BE2C (cell line): ENCODE measurements at regions not wholly inside any gene's neighbourhood (a gene's known extent, or its start where the extent isn't known, plus 50 kb on each side); places are given as distances from the start of the nearest gene placed in this dataset.

Experiments
- DNase-seq: peaks from one replicate; pipeline ENCODE4 v3.0.0-alpha.2; 2020
- H3K27me3 ChIP-seq: fragments of 250-450 bp; sonication (Bioruptor Pico); 2 replicates; pipeline ENCODE4 v1.5.1; 2020; ENCODE audit warnings: mild to moderate bottlenecking
- H3K36me3 ChIP-seq: fragments of 250-450 bp; sonication (Bioruptor Pico); 2 replicates; pipeline ENCODE4 v1.5.1; 2020; ENCODE audit warnings: mild to moderate bottlenecking
- H3K4me1 ChIP-seq: fragments of 250-450 bp; sonication (Bioruptor Pico); 2 replicates; pipeline ENCODE4 v1.5.1; 2020
- H3K4me3 ChIP-seq: 2 replicates; pipeline ENCODE4 v1.5.1; 2011; ENCODE audit warnings: low read depth, low read length
- H3K9me3 ChIP-seq: fragments of 250-450 bp; sonication (Bioruptor Pico); 2 replicates; pipeline ENCODE4 v1.5.1; 2020
- CTCF ChIP-seq: IDR thresholded peaks from 2 replicates; pipeline ENCODE4 v1.5.1; 2012; ENCODE audit warnings: mild to moderate bottlenecking, low read depth, low read length

GRCh38 chr10:124240839-124241291, 147.5 kb upstream of the CHST15 start:
- H3K4me1 ChIP-seq = peaks cover 20% of the 10 kb centered on the region

GRCh38 chr10:124239696-124240095, 146.3 kb upstream of the CHST15 start:
- H3K4me1 ChIP-seq = peaks cover 20% of the 10 kb centered on the region
- no peak for TF ChIP-seq CTCF
- no peak for DNase-seq

More at GRCh38 chr10:124240839-124241291, 147.5 kb upstream of the CHST15 start:
- no peak for TF ChIP-seq CTCF
- Histone ChIP-seq H3K9me3 (no peaks in the 10 kb centered on the region; the same call in 1 of the 2 replicates), H3K36me3 (no peaks in the 10 kb centered on the region), H3K27me3 (no peaks in the 10 kb centered on the region), H3K4me3 (no peak overlapping the region)
- no peak for DNase-seq

GRCh38 chr10:124239134-124239533, 145.7 kb upstream of the CHST15 start:
- H3K4me3 ChIP-seq = no peak overlapping the region
- no peak for TF ChIP-seq CTCF
- no peaks in the 10 kb centered on the region; the same call in 1 of the 2 replicates for H3K9me3 ChIP-seq
- H3K4me1 ChIP-seq = peaks cover 20% of the 10 kb centered on the region
- DNase-seq = no peak
- H3K36me3 ChIP-seq = no peaks in the 10 kb centered on the region
- no peaks in the 10 kb centered on the region for H3K27me3 ChIP-seq

More at GRCh38 chr10:124239696-124240095, 146.3 kb upstream of the CHST15 start:
- Histone ChIP-seq H3K4me3 (no peak overlapping the region), H3K36me3 (no peaks in the 10 kb centered on the region), H3K9me3 (no peaks in the 10 kb centered on the region; the same call in 1 of the 2 replicates), H3K27me3 (no peaks in the 10 kb centered on the region)

- no peak overlapping the region for H3K4me3 ChIP-seq
- no peaks in the 10 kb centered on the region for H3K27me3 ChIP-seq
- H3K4me1 ChIP-seq = peaks cover 12% of the 10 kb centered on the region
- TF ChIP-seq CTCF = no peak
- H3K36me3 ChIP-seq = no peaks in the 10 kb centered on the region
- no peaks in the 10 kb centered on the region; the same call in 1 of the 2 replicates for H3K9me3 ChIP-seq
- DNase-seq = no peak
These were observed 145.0 kb upstream of the CHST15 start for GRCh38 chr10:124238367-124238766.

- Histone ChIP-seq H3K27me3 (no peaks in the 10 kb centered on the region), H3K9me3 (no peaks in the 10 kb centered on the region; the same call in 1 of the 2 replicates), H3K4me3 (no peak overlapping the region), H3K4me1 (peaks cover 14% of the 10 kb centered on the region), H3K36me3 (no peaks in the 10 kb centered on the region)
- no peak for TF ChIP-seq CTCF
- DNase-seq = no peak
These were observed 144.0 kb upstream of the CHST15 start for GRCh38 chr10:124237282-124237961.

GRCh38 chr10:124236816-124237215, 143.4 kb upstream of the CHST15 start:
- DNase-seq = no peak
- Histone ChIP-seq H3K4me1 (peaks cover 14% of the 10 kb centered on the region), H3K36me3 (no peaks in the 10 kb centered on the region), H3K9me3 (no peaks in the 10 kb centered on the region; the same call in 1 of the 2 replicates), H3K4me3 (no peak overlapping the region), H3K27me3 (no peaks in the 10 kb centered on the region)
- TF ChIP-seq CTCF = no peak
